ENCODE measurements at regions not wholly inside any gene's neighbourhood (a gene's known extent, or its start where the extent isn't known, plus 50 kb on each side); places are given as distances from the start of the nearest gene placed in this dataset.

DNA sequence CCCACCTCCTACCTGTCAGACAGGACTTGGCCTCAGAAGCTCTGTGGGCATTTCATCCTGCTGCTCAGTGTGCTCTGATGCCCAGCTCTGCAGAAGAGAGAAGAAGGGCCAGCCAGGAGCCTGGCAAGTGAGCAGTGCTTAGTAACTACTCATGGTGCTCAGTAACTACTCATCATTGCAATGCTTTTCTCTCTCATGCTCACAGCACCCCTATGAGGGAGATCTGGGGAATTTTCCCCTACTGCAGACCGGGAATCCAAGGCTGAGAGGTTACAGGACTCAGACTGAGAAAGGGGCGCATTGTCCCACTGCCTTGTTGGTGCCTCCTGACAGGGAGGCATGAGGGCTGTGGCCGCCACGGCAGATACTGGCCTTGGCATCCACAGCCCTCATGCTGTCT lies 261.1 kb downstream of the C16orf95 start:
- Histone ChIP-seq H3K27ac (no peak overlapping the region), H3K4me3 (no peak overlapping the region), H3K36me3 (no peaks in the 10 kb centered on the region), H3K27me3 (replicated peaks; ENCODE audit: insufficient read depth) (no peaks in the 10 kb centered on the region), H3K4me1 (ENCODE audit: control insufficient read depth in 1 of 2, low read depth in 2 of 2) (peaks cover 2 to 18% of the 10 kb centered on the region in 2 donors), H3K9me3 (no peaks in the 10 kb centered on the region)
- DNase-seq (ENCODE audit: low spot score) (no peak), ATAC-seq (ENCODE audit: insufficient number of reproducible peaks, low FRiP score, low read depth) (no peak)
- no peak for TF ChIP-seq CTCF (IDR thresholded peaks at IDR 0.05)

GRCh38 chr16:87056551-87056950 lies 260.6 kb downstream of the C16orf95 start:
- no peak for DNase-seq (ENCODE audit: low spot score)
- Histone ChIP-seq H3K27ac (no peak overlapping the region), H3K36me3 (no peaks in the 10 kb centered on the region), H3K9me3 (no peaks in the 10 kb centered on the region), H3K27me3 (replicated peaks; ENCODE audit: insufficient read depth) (no peaks in the 10 kb centered on the region), H3K4me3 (no peak overlapping the region), H3K4me1 (ENCODE audit: control insufficient read depth in 1 of 2, low read depth in 2 of 2) (peaks cover 3 to 23% of the 10 kb centered on the region in 2 donors)
- ATAC-seq (ENCODE audit: insufficient number of reproducible peaks, low FRiP score, low read depth) = no peak
- TF ChIP-seq CTCF (IDR thresholded peaks at IDR 0.05) = no peak

- Histone ChIP-seq H3K36me3 (no peaks in the 10 kb centered on the region), H3K4me3 (no peak overlapping the region), H3K27ac (no peak overlapping the region), H3K9me3 (no peaks in the 10 kb centered on the region), H3K27me3 (replicated peaks; ENCODE audit: insufficient read depth) (no peaks in the 10 kb centered on the region), H3K4me1 (ENCODE audit: control insufficient read depth in 1 of 2, low read depth in 2 of 2) (peaks cover 5 to 27% of the 10 kb centered on the region in 2 donors)
- no peak for TF ChIP-seq CTCF (IDR thresholded peaks at IDR 0.05)
- no peak for ATAC-seq (ENCODE audit: insufficient number of reproducible peaks, low FRiP score, low read depth)
- DNase-seq (ENCODE audit: low spot score) = no peak
Observed at GRCh38 chr16:87057211-87057881, 259.8 kb downstream of the C16orf95 start.

GRCh38 chr16:87057951-87058560 lies 259.1 kb downstream of the C16orf95 start:
- Histone ChIP-seq H3K27me3 (replicated peaks; ENCODE audit: insufficient read depth) (no peaks in the 10 kb centered on the region), H3K4me3 (no peak overlapping the region), H3K27ac (no peak overlapping the region), H3K9me3 (no peaks in the 10 kb centered on the region), H3K4me1 (ENCODE audit: control insufficient read depth in 1 of 2, low read depth in 2 of 2) (peaks cover 5 to 27% of the 10 kb centered on the region in 2 donors), H3K36me3 (no peaks in the 10 kb centered on the region)
- DNase-seq (ENCODE audit: low spot score) (no peak), ATAC-seq (ENCODE audit: insufficient number of reproducible peaks, low FRiP score, low read depth) (no peak)
- TF ChIP-seq CTCF (IDR thresholded peaks at IDR 0.05) = no peak

DNA sequence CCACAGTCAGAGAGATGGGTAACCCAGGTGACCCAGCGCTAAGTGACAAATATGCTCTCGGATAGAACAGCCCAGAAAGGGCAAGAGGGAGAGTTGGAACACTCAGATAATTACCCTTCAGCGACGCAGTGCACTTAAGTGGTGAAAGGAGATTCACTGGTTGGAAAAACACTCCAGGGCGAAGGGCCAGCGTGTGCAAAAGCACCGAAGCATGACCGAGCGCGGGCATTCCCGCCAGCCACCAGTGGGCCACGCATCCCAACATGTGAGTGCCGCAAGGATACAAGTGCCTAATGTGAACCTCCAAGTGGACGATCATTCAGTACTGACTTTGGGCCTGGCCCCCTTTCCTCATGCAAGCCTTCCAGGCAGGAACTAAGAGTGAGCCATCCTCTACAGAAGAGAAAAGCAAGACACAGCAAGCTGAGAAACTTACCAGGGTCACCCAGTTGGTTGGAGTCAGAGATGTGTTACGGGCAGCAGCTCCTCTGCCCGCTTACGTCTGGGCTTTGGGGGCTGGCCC lies 258.4 kb downstream of the C16orf95 start:
- no peak for TF ChIP-seq CTCF (IDR thresholded peaks at IDR 0.05)
- Histone ChIP-seq H3K4me3 (no peak overlapping the region), H3K36me3 (no peaks in the 10 kb centered on the region), H3K27me3 (replicated peaks; ENCODE audit: insufficient read depth) (no peaks in the 10 kb centered on the region), H3K9me3 (no peaks in the 10 kb centered on the region), H3K27ac (no peak overlapping the region), H3K4me1 (ENCODE audit: control insufficient read depth in 1 of 2, low read depth in 2 of 2) (peaks cover 5 to 34% of the 10 kb centered on the region in 2 donors)
- DNase-seq (ENCODE audit: low spot score) = no peak
- ATAC-seq (ENCODE audit: insufficient number of reproducible peaks, low FRiP score, low read depth) = no peak

Measured in thoracic aorta (tissue), 2 donors.